ENCODE measurements at regions not wholly inside any gene's neighbourhood (a gene's known extent, or its start where the extent isn't known, plus 50 kb on each side); places are given as distances from the start of the nearest gene placed in this dataset.
A peak's percentile ranks its signal among the peaks of the same experiment; 100 is the strongest.

- Histone ChIP-seq H3K27ac (ENCODE audit: poor library complexity, severe bottlenecking) (no peak overlapping the region), H3K4me3 (ENCODE audit: severe bottlenecking) (no peak overlapping the region), H3K9me3 (ENCODE audit: severe bottlenecking) (no peaks in the 10 kb centered on the region), H3K27me3 (ENCODE audit: insufficient read depth, poor library complexity, severe bottlenecking) (no peaks in the 10 kb centered on the region), H3K4me1 (ENCODE audit: insufficient read depth, poor library complexity, severe bottlenecking) (no peaks in the 10 kb centered on the region), H3K36me3 (ENCODE audit: low read depth) (no peaks in the 10 kb centered on the region)
- ATAC-seq (ENCODE audit: low read depth) = no peak
- no peak for DNase-seq (ENCODE audit: low spot score)
- TF ChIP-seq CTCF (IDR thresholded peaks at IDR 0.05; ENCODE audit: poor library complexity, severe bottlenecking) = no peak
Measured at GRCh38 chr4:29636961-29637360, 1083.2 kb upstream of the PCDH7 start.

- Histone ChIP-seq H3K4me3 (ENCODE audit: severe bottlenecking) (no peak overlapping the region), H3K4me1 (ENCODE audit: insufficient read depth, poor library complexity, severe bottlenecking) (no peaks in the 10 kb centered on the region), H3K36me3 (ENCODE audit: low read depth) (no peaks in the 10 kb centered on the region), H3K27ac (ENCODE audit: poor library complexity, severe bottlenecking) (no peak overlapping the region), H3K9me3 (ENCODE audit: severe bottlenecking) (no peaks in the 10 kb centered on the region), H3K27me3 (ENCODE audit: insufficient read depth, poor library complexity, severe bottlenecking) (no peaks in the 10 kb centered on the region)
- ATAC-seq (ENCODE audit: low read depth) = no peak
- no peak for TF ChIP-seq CTCF (IDR thresholded peaks at IDR 0.05; ENCODE audit: poor library complexity, severe bottlenecking)
- DNase-seq (ENCODE audit: low spot score) = no peak
Measured at GRCh38 chr4:29653221-29653620, 1066.9 kb upstream of the PCDH7 start.

- Histone ChIP-seq H3K4me1 (ENCODE audit: insufficient read depth, poor library complexity, severe bottlenecking) (no peaks in the 10 kb centered on the region), H3K9me3 (ENCODE audit: severe bottlenecking) (no peaks in the 10 kb centered on the region), H3K27me3 (ENCODE audit: insufficient read depth, poor library complexity, severe bottlenecking) (no peaks in the 10 kb centered on the region), H3K27ac (ENCODE audit: poor library complexity, severe bottlenecking) (no peak overlapping the region), H3K36me3 (ENCODE audit: low read depth) (no peaks in the 10 kb centered on the region), H3K4me3 (ENCODE audit: severe bottlenecking) (no peak overlapping the region)
- no peak for DNase-seq (ENCODE audit: low spot score)
- TF ChIP-seq CTCF (IDR thresholded peaks at IDR 0.05; ENCODE audit: poor library complexity, severe bottlenecking) = no peak
- no peak for ATAC-seq (ENCODE audit: low read depth)
Measured at GRCh38 chr4:29680644-29681043, 1039.5 kb upstream of the PCDH7 start.

- no peak for TF ChIP-seq CTCF (IDR thresholded peaks at IDR 0.05; ENCODE audit: poor library complexity, severe bottlenecking)
- H3K4me1 ChIP-seq (ENCODE audit: insufficient read depth, poor library complexity, severe bottlenecking) = peaks cover 4% of the 10 kb centered on the region
- no peaks in the 10 kb centered on the region for H3K9me3 ChIP-seq (ENCODE audit: severe bottlenecking)
- DNase-seq (ENCODE audit: low spot score) (no peak), ATAC-seq (ENCODE audit: low read depth) (no peak)
- H3K36me3 ChIP-seq (ENCODE audit: low read depth) = no peaks in the 10 kb centered on the region
- H3K4me3 ChIP-seq (ENCODE audit: severe bottlenecking) = no peak overlapping the region
- H3K27ac ChIP-seq (ENCODE audit: poor library complexity, severe bottlenecking) = no peak overlapping the region
- H3K27me3 ChIP-seq (ENCODE audit: insufficient read depth, poor library complexity, severe bottlenecking) = no peaks in the 10 kb centered on the region
Measured at GRCh38 chr4:29704059-29704458, 1016.1 kb upstream of the PCDH7 start.

GRCh38 chr4:29708473-29708872, 1011.7 kb upstream of the PCDH7 start:
- peak; percentile 99 for ATAC-seq (ENCODE audit: low read depth)
- Histone ChIP-seq H3K27me3 (ENCODE audit: insufficient read depth, poor library complexity, severe bottlenecking) (no peaks in the 10 kb centered on the region), H3K9me3 (ENCODE audit: severe bottlenecking) (no peaks in the 10 kb centered on the region), H3K4me1 (ENCODE audit: insufficient read depth, poor library complexity, severe bottlenecking) (peaks cover 12% of the 10 kb centered on the region), H3K4me3 (ENCODE audit: severe bottlenecking) (no peak overlapping the region), H3K36me3 (ENCODE audit: low read depth) (no peaks in the 10 kb centered on the region), H3K27ac (ENCODE audit: poor library complexity, severe bottlenecking) (peak overlapping the region; percentile 17)
- peak; percentile 73 for DNase-seq (ENCODE audit: low spot score)
- no peak for TF ChIP-seq CTCF (IDR thresholded peaks at IDR 0.05; ENCODE audit: poor library complexity, severe bottlenecking)

Measured in RWPE2 (cell line).